GM12891 (cell line): ENCODE measurements at regions not wholly inside any gene's neighbourhood (a gene's known extent, or its start where the extent isn't known, plus 50 kb on each side); places are given as distances from the start of the nearest gene placed in this dataset.

ENCODE experiments used
- POLR2A ChIP-seq: IDR thresholded peaks from 2 replicates; pipeline ENCODE4 v1.6.1; 2011; ENCODE audit warnings: low read depth, low read length, control low read depth
- POLR2AphosphoS5 ChIP-seq: IDR thresholded peaks from 2 replicates; pipeline ENCODE4 v1.6.1; 2011; ENCODE audit warnings: low read depth, low read length, control low read depth
- SPI1 ChIP-seq: IDR thresholded peaks from 2 replicates; pipeline ENCODE4 v1.6.1; 2011; ENCODE audit warnings: low read depth, low read length, control low read depth
- TAF1 ChIP-seq: IDR thresholded peaks from 2 replicates; pipeline ENCODE4 v1.6.1; 2011; ENCODE audit warnings: low read depth, low read length, control low read depth

- TF ChIP-seq POLR2A = no peak
- TF ChIP-seq TAF1 = no peak
- no peak for TF ChIP-seq POLR2AphosphoS5
- no peak for TF ChIP-seq SPI1
Observed at GRCh38 chr5:173514661-173515060, 101.8 kb downstream of the BOD1 start.
